ENCODE measurements at regions not wholly inside any gene's neighbourhood (a gene's known extent, or its start where the extent isn't known, plus 50 kb on each side); places are given as distances from the start of the nearest gene placed in this dataset.

GRCh38 chr17:79272666-79273219 is 198.1 kb downstream of the ENGASE start:
- Histone ChIP-seq H3K27ac (no peak overlapping the region), H3K36me3 (no peaks in the 10 kb centered on the region), H3K27me3 (ENCODE audit: low read depth) (peaks cover 48% of the 10 kb centered on the region), H3K4me1 (no peaks in the 10 kb centered on the region), H3K4me3 (no peak overlapping the region), H3K9me3 (no peaks in the 10 kb centered on the region)
- DNase-seq (no peak), ATAC-seq (no peak)
- TF ChIP-seq CTCF (IDR thresholded peaks at IDR 0.05), result no peak
- intact Hi-C loops (cut with DNase I), result no loop called here

- no peak for DNase-seq
- H3K27me3 ChIP-seq (ENCODE audit: low read depth), result peaks cover 48% of the 10 kb centered on the region
- no peak for TF ChIP-seq CTCF (IDR thresholded peaks at IDR 0.05)
- H3K4me3 ChIP-seq, result no peak overlapping the region
- H3K9me3 ChIP-seq, result no peaks in the 10 kb centered on the region
- H3K27ac ChIP-seq, result no peak overlapping the region
- H3K4me1 ChIP-seq, result no peaks in the 10 kb centered on the region
- intact Hi-C loops (cut with DNase I), result no loop called here
- no peaks in the 10 kb centered on the region for H3K36me3 ChIP-seq
- ATAC-seq, result no peak
Measured at GRCh38 chr17:79272220-79272619, 197.6 kb downstream of the ENGASE start.

- Histone ChIP-seq H3K4me3 (no peak overlapping the region), H3K27me3 (ENCODE audit: low read depth) (peaks cover 61% of the 10 kb centered on the region), H3K27ac (no peak overlapping the region), H3K4me1 (no peaks in the 10 kb centered on the region), H3K9me3 (no peaks in the 10 kb centered on the region), H3K36me3 (no peaks in the 10 kb centered on the region)
- DNase-seq (no peak), ATAC-seq (no peak)
- TF ChIP-seq CTCF (IDR thresholded peaks at IDR 0.05), result no peak
- intact Hi-C loops (cut with DNase I), result no loop called here
Measured at GRCh38 chr17:79269620-79270019, 195.0 kb downstream of the ENGASE start.

- DNase-seq (no peak), ATAC-seq (no peak)
- no peaks in the 10 kb centered on the region for H3K9me3 ChIP-seq
- H3K36me3 ChIP-seq, result no peaks in the 10 kb centered on the region
- peaks cover 38% of the 10 kb centered on the region for H3K27me3 ChIP-seq (ENCODE audit: low read depth)
- H3K4me1 ChIP-seq, result no peaks in the 10 kb centered on the region
- H3K27ac ChIP-seq, result no peak overlapping the region
- H3K4me3 ChIP-seq, result no peak overlapping the region
- intact Hi-C loops (cut with DNase I), result no loop called here
- no peak for TF ChIP-seq CTCF (IDR thresholded peaks at IDR 0.05)
Measured at GRCh38 chr17:79263191-79263590, 188.6 kb downstream of the ENGASE start.

GRCh38 chr17:79262624-79263023 is 188.0 kb downstream of the ENGASE start:
- H3K27ac ChIP-seq, result no peak overlapping the region
- H3K4me3 ChIP-seq, result no peak overlapping the region
- DNase-seq, result no peak
- H3K27me3 ChIP-seq (ENCODE audit: low read depth), result peaks cover 38% of the 10 kb centered on the region
- no peaks in the 10 kb centered on the region for H3K9me3 ChIP-seq
- no peaks in the 10 kb centered on the region for H3K4me1 ChIP-seq
- no peak for ATAC-seq
- TF ChIP-seq CTCF (IDR thresholded peaks at IDR 0.05), result no peak
- intact Hi-C loops (cut with DNase I), result no loop called here
- H3K36me3 ChIP-seq, result no peaks in the 10 kb centered on the region

All from lower lobe of right lung (tissue), 2 donors.